ENCODE measurements at regions not wholly inside any gene's neighbourhood (a gene's known extent, or its start where the extent isn't known, plus 50 kb on each side); places are given as distances from the start of the nearest gene placed in this dataset.

GRCh38 chrX:79645749-79646148, 278.6 kb upstream of the ITM2A start:
- Mint-ChIP-seq H3K4me3 (no peak overlapping the region), H3K27me3 (no peaks in the 10 kb centered on the region), H3K9me3 (no peaks in the 10 kb centered on the region), H3K4me1 (no peaks in the 10 kb centered on the region), H3K36me3 (no peaks in the 10 kb centered on the region), H3K27ac (no peak overlapping the region)
- DNase-seq (no peak), ATAC-seq (replicated peaks) (no peak)

GRCh38 chrX:79631526-79631925, 264.4 kb upstream of the ITM2A start:
- Mint-ChIP-seq H3K4me1 (peaks cover 0 to 4% of the 10 kb centered on the region in 2 donors), H3K4me3 (no peak overlapping the region), H3K36me3 (no peaks in the 10 kb centered on the region), H3K9me3 (peaks cover 3 to 4% of the 10 kb centered on the region in 2 donors), H3K27ac (no peak overlapping the region), H3K27me3 (no peaks in the 10 kb centered on the region)
- ATAC-seq (replicated peaks): no peak
- no peak for DNase-seq

GRCh38 chrX:79630033-79631009, 263.2 kb upstream of the ITM2A start:
- peaks cover 4 to 7% of the 10 kb centered on the region in 2 donors for H3K9me3 Mint-ChIP-seq
- ATAC-seq (replicated peaks): peak; percentile 31 to 76
- H3K36me3 Mint-ChIP-seq: no peaks in the 10 kb centered on the region
- no peaks in the 10 kb centered on the region for H3K27me3 Mint-ChIP-seq
- no peak overlapping the region for H3K4me3 Mint-ChIP-seq
- H3K4me1 Mint-ChIP-seq: peaks cover 0 to 4% of the 10 kb centered on the region in 2 donors
- H3K27ac Mint-ChIP-seq: no peak overlapping the region
- no peak for DNase-seq

DNA sequence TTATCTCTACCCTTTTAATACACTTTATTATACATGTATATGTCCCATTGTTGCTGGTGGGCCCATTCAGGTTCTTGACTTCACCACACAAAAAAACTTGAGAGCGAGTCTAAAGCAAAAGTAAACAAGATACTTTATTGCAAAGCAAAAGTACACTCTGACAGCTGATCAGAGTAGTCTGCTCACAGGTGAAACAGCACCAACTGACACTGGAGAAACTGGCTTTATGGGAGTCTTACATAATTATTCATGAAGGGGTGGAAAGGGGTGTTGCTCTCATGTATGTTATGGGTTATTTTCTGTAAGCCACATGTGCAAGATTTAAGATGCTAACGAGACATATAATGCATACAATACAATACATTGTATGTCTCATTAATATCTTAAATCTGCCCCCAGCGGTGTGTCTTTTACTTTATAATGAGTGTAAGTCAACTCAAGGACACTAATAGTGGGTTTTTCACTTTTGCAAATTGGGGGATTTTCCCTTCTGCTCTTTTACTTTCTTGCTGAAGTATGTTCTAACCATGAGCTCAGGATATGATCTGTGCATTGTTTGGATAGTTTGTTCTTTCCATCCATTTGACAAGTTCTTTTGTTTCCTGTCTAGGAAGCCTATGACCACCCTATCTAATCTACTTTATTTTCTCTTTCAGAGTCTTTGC, 256.1 kb upstream of the ITM2A start:
- Mint-ChIP-seq H3K4me1 (no peaks in the 10 kb centered on the region), H3K27ac (no peak overlapping the region), H3K36me3 (no peaks in the 10 kb centered on the region), H3K9me3 (peaks cover 3 to 5% of the 10 kb centered on the region in 2 donors), H3K27me3 (no peaks in the 10 kb centered on the region), H3K4me3 (no peak overlapping the region)
- no peak for DNase-seq
- ATAC-seq (replicated peaks): no peak

- H3K27ac Mint-ChIP-seq: no peak overlapping the region
- H3K36me3 Mint-ChIP-seq: no peaks in the 10 kb centered on the region
- H3K4me1 Mint-ChIP-seq: no peaks in the 10 kb centered on the region
- H3K27me3 Mint-ChIP-seq: no peaks in the 10 kb centered on the region
- H3K9me3 Mint-ChIP-seq: no peaks in the 10 kb centered on the region
- H3K4me3 Mint-ChIP-seq: no peak overlapping the region
- ATAC-seq (replicated peaks): no peak
- no peak for DNase-seq
Observed at GRCh38 chrX:79618280-79618679, 251.1 kb upstream of the ITM2A start.

DNA sequence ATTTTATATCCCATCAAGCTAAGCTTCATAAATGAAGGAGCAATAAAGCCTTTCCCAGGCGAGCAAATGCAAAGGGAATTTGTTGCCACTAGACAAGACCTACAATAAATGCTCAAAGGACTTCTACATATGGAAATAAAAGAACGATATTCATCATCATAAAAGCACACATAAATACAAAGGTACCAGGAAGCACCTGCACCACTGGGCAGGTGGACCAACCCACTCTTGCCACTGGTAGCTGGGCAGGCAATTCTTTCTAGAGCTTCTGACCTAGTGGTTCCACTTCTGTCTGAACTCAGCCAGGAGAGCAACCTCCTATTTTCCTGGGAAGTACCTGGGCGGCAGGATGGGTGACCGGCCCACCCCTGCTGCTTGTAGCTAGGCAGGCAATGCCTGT, 237.2 kb upstream of the ITM2A start:
- H3K4me1 Mint-ChIP-seq: no peaks in the 10 kb centered on the region
- DNase-seq (no peak), ATAC-seq (replicated peaks) (no peak)
- H3K27me3 Mint-ChIP-seq: peaks cover 0 to 3% of the 10 kb centered on the region in 2 donors
- no peaks in the 10 kb centered on the region for H3K9me3 Mint-ChIP-seq
- no peaks in the 10 kb centered on the region for H3K36me3 Mint-ChIP-seq
- H3K27ac Mint-ChIP-seq: no peak overlapping the region
- no peak overlapping the region for H3K4me3 Mint-ChIP-seq

- Mint-ChIP-seq H3K27me3 (peaks cover 0 to 3% of the 10 kb centered on the region in 2 donors), H3K27ac (no peak overlapping the region), H3K36me3 (no peaks in the 10 kb centered on the region), H3K9me3 (no peaks in the 10 kb centered on the region), H3K4me3 (no peak overlapping the region), H3K4me1 (no peaks in the 10 kb centered on the region)
- ATAC-seq (replicated peaks): no peak
- DNase-seq: no peak
Observed at GRCh38 chrX:79601341-79602131, 234.4 kb upstream of the ITM2A start.

DNA sequence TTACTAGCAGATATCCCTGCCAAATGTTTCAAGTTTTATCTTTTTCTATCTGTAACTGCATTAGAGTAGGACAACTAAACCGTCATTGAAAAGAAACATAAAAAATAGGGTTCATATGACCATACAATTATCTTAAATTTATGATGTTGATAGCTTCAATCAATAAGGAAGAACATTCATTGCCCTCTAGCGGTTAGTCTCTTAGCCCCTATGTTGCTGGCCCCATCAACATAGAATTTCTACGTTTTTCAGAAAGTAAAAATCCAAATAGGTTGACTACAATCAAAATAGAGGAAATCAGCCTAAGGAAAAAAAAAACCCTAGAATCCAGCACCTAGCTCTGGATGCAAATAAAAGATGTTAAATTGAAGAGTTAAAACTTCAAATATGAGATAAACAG, 225.1 kb upstream of the ITM2A start:
- Mint-ChIP-seq H3K27me3 (peaks cover 0 to 7% of the 10 kb centered on the region in 2 donors), H3K4me3 (no peak overlapping the region), H3K9me3 (peaks cover 0 to 3% of the 10 kb centered on the region in 2 donors), H3K36me3 (no peaks in the 10 kb centered on the region), H3K4me1 (no peaks in the 10 kb centered on the region), H3K27ac (no peak overlapping the region)
- no peak for DNase-seq
- no peak for ATAC-seq (replicated peaks)

- Mint-ChIP-seq H3K27me3 (peaks cover 0 to 7% of the 10 kb centered on the region in 2 donors), H3K27ac (no peak overlapping the region), H3K36me3 (no peaks in the 10 kb centered on the region), H3K4me3 (no peak overlapping the region), H3K9me3 (peaks cover 3 to 5% of the 10 kb centered on the region in 2 donors), H3K4me1 (no peaks in the 10 kb centered on the region)
- ATAC-seq (replicated peaks): no peak
- no peak for DNase-seq
Observed at GRCh38 chrX:79588233-79588632, 221.1 kb upstream of the ITM2A start.

DNA sequence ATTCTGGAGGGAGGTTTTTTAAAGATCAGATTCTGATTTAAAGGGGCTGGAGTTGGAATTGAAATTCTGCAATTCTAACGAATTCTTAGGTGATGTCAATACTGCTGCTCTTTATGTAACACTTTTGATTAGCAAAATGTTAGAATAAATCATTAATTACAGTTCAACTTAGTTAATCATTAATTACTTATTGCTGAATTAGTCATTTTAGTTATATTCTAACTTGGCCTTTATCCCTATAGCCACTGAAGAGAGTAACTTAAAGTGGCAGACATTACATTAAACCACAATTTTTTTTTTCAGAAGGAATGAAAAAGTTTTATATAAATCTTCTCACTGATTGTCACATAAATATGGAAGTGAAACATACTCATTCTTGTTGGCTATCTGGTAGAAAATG, 206.6 kb upstream of the ITM2A start:
- DNase-seq (no peak), ATAC-seq (replicated peaks) (no peak)
- no peaks in the 10 kb centered on the region for H3K27me3 Mint-ChIP-seq
- no peaks in the 10 kb centered on the region for H3K4me1 Mint-ChIP-seq
- no peak overlapping the region for H3K4me3 Mint-ChIP-seq
- no peak overlapping the region for H3K27ac Mint-ChIP-seq
- peaks cover 2 to 6% of the 10 kb centered on the region in 2 donors for H3K9me3 Mint-ChIP-seq
- no peaks in the 10 kb centered on the region for H3K36me3 Mint-ChIP-seq

DNA sequence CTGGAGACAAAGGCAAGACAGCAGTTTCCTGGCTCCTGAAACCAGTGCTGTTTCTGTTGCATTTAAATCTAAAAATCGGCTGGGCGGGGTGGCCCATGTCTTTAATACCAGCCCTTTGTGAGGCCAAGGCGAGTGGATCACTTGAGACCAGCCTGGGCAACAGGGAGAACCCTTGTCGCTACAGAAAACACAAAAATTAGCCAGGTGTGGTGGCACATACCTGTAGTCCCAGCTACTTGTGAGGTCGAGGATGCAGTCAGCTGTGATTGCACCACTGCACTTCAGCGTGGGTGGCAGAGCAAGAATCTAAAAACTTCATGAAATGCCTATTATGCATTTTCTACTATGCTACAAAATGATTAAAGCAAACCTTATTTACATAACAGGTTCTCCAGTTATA, 205.4 kb upstream of the ITM2A start:
- H3K4me1 Mint-ChIP-seq: no peaks in the 10 kb centered on the region
- no peak for DNase-seq
- no peak overlapping the region for H3K27ac Mint-ChIP-seq

GRCh38 chrX:79570524-79571240, 203.5 kb upstream of the ITM2A start:
- Mint-ChIP-seq H3K4me3 (no peak overlapping the region), H3K36me3 (no peaks in the 10 kb centered on the region), H3K4me1 (no peaks in the 10 kb centered on the region), H3K27ac (no peak overlapping the region), H3K27me3 (no peaks in the 10 kb centered on the region), H3K9me3 (peaks cover 4 to 14% of the 10 kb centered on the region in 2 donors)
- DNase-seq (no peak), ATAC-seq (replicated peaks) (no peak)

More for the DNA sequence above, 205.4 kb upstream of the ITM2A start:
- Mint-ChIP-seq H3K27me3 (no peaks in the 10 kb centered on the region), H3K36me3 (no peaks in the 10 kb centered on the region), H3K4me3 (no peak overlapping the region), H3K9me3 (peaks cover 4 to 10% of the 10 kb centered on the region in 2 donors)
- ATAC-seq (replicated peaks): no peak

DNA sequence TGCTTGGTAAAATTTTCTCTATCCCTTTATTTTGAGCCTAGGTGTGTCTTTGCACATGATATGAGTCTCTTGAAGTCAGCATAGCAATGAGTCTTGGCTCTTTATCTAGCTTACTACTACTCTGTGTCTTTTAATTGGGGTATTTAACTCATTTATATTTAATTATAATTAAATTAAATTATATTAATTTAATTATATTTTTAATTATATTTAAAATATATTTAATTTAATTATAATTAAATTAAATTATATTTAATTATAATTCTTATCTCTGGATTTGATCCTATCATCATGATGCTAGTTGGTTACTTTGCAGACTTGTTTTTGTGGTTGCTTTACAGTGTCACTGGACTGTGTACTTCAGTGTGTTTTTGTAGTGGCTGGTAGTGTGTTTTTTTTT, 201.2 kb upstream of the ITM2A start:
- peaks cover 4 to 18% of the 10 kb centered on the region in 2 donors for H3K9me3 Mint-ChIP-seq
- no peak for DNase-seq
- no peaks in the 10 kb centered on the region for H3K27me3 Mint-ChIP-seq
- no peak overlapping the region for H3K4me3 Mint-ChIP-seq
- ATAC-seq (replicated peaks): no peak
- no peak overlapping the region for H3K27ac Mint-ChIP-seq
- no peaks in the 10 kb centered on the region for H3K4me1 Mint-ChIP-seq
- no peaks in the 10 kb centered on the region for H3K36me3 Mint-ChIP-seq

GRCh38 chrX:79564362-79564761, 197.2 kb upstream of the ITM2A start:
- Mint-ChIP-seq H3K4me1 (no peaks in the 10 kb centered on the region), H3K27ac (no peak overlapping the region), H3K27me3 (no peaks in the 10 kb centered on the region), H3K4me3 (no peak overlapping the region), H3K36me3 (no peaks in the 10 kb centered on the region), H3K9me3 (peaks cover 4 to 18% of the 10 kb centered on the region in 2 donors)
- ATAC-seq (replicated peaks) (no peak), DNase-seq (no peak)
